ENCODE measurements at regions not wholly inside any gene's neighbourhood (a gene's known extent, or its start where the extent isn't known, plus 50 kb on each side); places are given as distances from the start of the nearest gene placed in this dataset.
A peak's percentile ranks its signal among the peaks of the same experiment; 100 is the strongest.

- Histone ChIP-seq H3K9me3 (ENCODE audit: insufficient read depth, low read length) (no peaks in the 10 kb centered on the region), H4K20me1 (ENCODE audit: low read depth, low read length) (no peaks in the 10 kb centered on the region), H2AFZ (ENCODE audit: low read depth, low read length, severe bottlenecking) (peak overlapping the region; percentile 16), H3K27me3 (ENCODE audit: low read length) (no peaks in the 10 kb centered on the region), H3K79me2 (ENCODE audit: insufficient read depth, low read length) (no peaks in the 10 kb centered on the region), H3K4me2 (ENCODE audit: low read depth, low read length, poor library complexity, severe bottlenecking) (no peak overlapping the region), H3K27ac (ENCODE audit: low read depth, low read length) (no peak overlapping the region), H3K9ac (ENCODE audit: low read length) (no peak overlapping the region), H3K36me3 (ENCODE audit: low read length) (no peaks in the 10 kb centered on the region), H3K4me3 (ENCODE audit: insufficient read depth, low read length, poor library complexity, severe bottlenecking) (no peak overlapping the region), H3K9me2 (replicated peaks; ENCODE audit: insufficient read depth, low read length) (no peaks in the 10 kb centered on the region), H3F3A (ENCODE audit: insufficient read depth) (no peaks in the 10 kb centered on the region)
- peak; percentile 47 for TF ChIP-seq CTCF (IDR thresholded peaks at IDR 0.05; ENCODE audit: insufficient read depth, low read length, poor library complexity, severe bottlenecking)
- TF ChIP-seq EZH2phosphoT487 (conservative IDR thresholded peaks at IDR 0.05; ENCODE audit: low read length): no peak
These were observed 251.1 kb upstream of the ADGRL2 start for GRCh38 chr1:81549588-81550127.

- no peak for TF ChIP-seq EZH2phosphoT487 (conservative IDR thresholded peaks at IDR 0.05; ENCODE audit: low read length)
- no peak for TF ChIP-seq CTCF (IDR thresholded peaks at IDR 0.05; ENCODE audit: insufficient read depth, low read length, poor library complexity, severe bottlenecking)
- Histone ChIP-seq H3K9me2 (replicated peaks; ENCODE audit: insufficient read depth, low read length) (no peaks in the 10 kb centered on the region), H3K27ac (ENCODE audit: low read depth, low read length) (no peak overlapping the region), H3K27me3 (ENCODE audit: low read length) (no peaks in the 10 kb centered on the region), H3K4me3 (ENCODE audit: insufficient read depth, low read length, poor library complexity, severe bottlenecking) (no peak overlapping the region), H3K9me3 (ENCODE audit: insufficient read depth, low read length) (no peaks in the 10 kb centered on the region), H4K20me1 (ENCODE audit: low read depth, low read length) (no peaks in the 10 kb centered on the region), H3K4me2 (ENCODE audit: low read depth, low read length, poor library complexity, severe bottlenecking) (no peak overlapping the region), H3F3A (ENCODE audit: insufficient read depth) (no peaks in the 10 kb centered on the region), H3K79me2 (ENCODE audit: insufficient read depth, low read length) (no peaks in the 10 kb centered on the region), H2AFZ (ENCODE audit: low read depth, low read length, severe bottlenecking) (peak overlapping the region; percentile 16), H3K36me3 (ENCODE audit: low read length) (no peaks in the 10 kb centered on the region), H3K9ac (ENCODE audit: low read length) (no peak overlapping the region)
These were observed 251.7 kb upstream of the ADGRL2 start for GRCh38 chr1:81548918-81549587.

DNA sequence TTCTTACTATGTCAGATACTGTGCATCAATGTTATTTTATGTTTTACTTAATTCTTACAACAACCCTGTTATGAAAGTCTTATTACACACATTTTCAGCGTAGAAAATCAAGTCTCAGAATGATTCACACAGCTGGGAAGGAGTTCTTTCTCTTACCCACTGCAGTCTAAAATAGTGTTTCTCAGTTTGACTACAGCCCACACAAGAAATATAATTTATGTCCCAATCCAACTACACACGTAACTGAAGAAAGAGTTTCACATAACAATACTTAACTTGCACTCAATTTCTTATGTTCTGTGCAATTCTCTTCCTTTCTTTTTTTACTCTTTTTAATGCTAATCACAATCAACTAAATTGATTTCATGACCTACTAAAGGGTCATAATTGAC lies 252.8 kb upstream of the ADGRL2 start:
- TF ChIP-seq CTCF (IDR thresholded peaks at IDR 0.05; ENCODE audit: insufficient read depth, low read length, poor library complexity, severe bottlenecking): no peak
- no peak for TF ChIP-seq EZH2phosphoT487 (conservative IDR thresholded peaks at IDR 0.05; ENCODE audit: low read length)
- Histone ChIP-seq H3K36me3 (ENCODE audit: low read length) (no peaks in the 10 kb centered on the region), H3K9ac (ENCODE audit: low read length) (no peak overlapping the region), H3F3A (ENCODE audit: insufficient read depth) (no peaks in the 10 kb centered on the region), H3K4me2 (ENCODE audit: low read depth, low read length, poor library complexity, severe bottlenecking) (no peak overlapping the region), H3K27ac (ENCODE audit: low read depth, low read length) (no peak overlapping the region), H2AFZ (ENCODE audit: low read depth, low read length, severe bottlenecking) (no peak overlapping the region), H4K20me1 (ENCODE audit: low read depth, low read length) (no peaks in the 10 kb centered on the region), H3K9me2 (replicated peaks; ENCODE audit: insufficient read depth, low read length) (no peaks in the 10 kb centered on the region), H3K9me3 (ENCODE audit: insufficient read depth, low read length) (no peaks in the 10 kb centered on the region), H3K4me3 (ENCODE audit: insufficient read depth, low read length, poor library complexity, severe bottlenecking) (no peak overlapping the region), H3K79me2 (ENCODE audit: insufficient read depth, low read length) (no peaks in the 10 kb centered on the region), H3K27me3 (ENCODE audit: low read length) (no peaks in the 10 kb centered on the region)

Data from SU-DHL-6 (cell line).